ENCODE measurements at regions not wholly inside any gene's neighbourhood (a gene's known extent, or its start where the extent isn't known, plus 50 kb on each side); places are given as distances from the start of the nearest gene placed in this dataset.
"Not testable (repeated sequence)": the region's sequence is repeated elsewhere in the genome, so short reads cannot be mapped to it uniquely, and the experiment has no call there.

- not testable (repeated sequence) for ATAC-seq, DNase-seq
Measured at GRCh38 chr7:3162798-3163197, 119.1 kb upstream of the CARD11 start.

- no peak for DNase-seq
- ATAC-seq = no peak
Measured at GRCh38 chr7:3164380-3164792, 120.7 kb upstream of the CARD11 start.

GRCh38 chr7:3165681-3166580 lies 122.3 kb upstream of the CARD11 start:
- no peak for ATAC-seq
- no peak for DNase-seq

GRCh38 chr7:3167551-3167950 lies 123.9 kb upstream of the CARD11 start:
- no peak for DNase-seq

GRCh38 chr7:3168370-3168769 lies 124.7 kb upstream of the CARD11 start:
- no peak for DNase-seq
- ATAC-seq = no peak

More at GRCh38 chr7:3167551-3167950, 123.9 kb upstream of the CARD11 start:
- no peak for ATAC-seq

GRCh38 chr7:3168869-3169268 lies 125.2 kb upstream of the CARD11 start:
- DNase-seq = no peak
- no peak for ATAC-seq

GRCh38 chr7:3172768-3173280 lies 128.2 kb upstream of the SDK1 start:
- no peak for DNase-seq

GRCh38 chr7:3174515-3175284 lies 126.4 kb upstream of the SDK1 start:
- no peak for ATAC-seq

More at GRCh38 chr7:3172768-3173280, 128.2 kb upstream of the SDK1 start:
- ATAC-seq = no peak

GRCh38 chr7:3175285-3175902 lies 125.7 kb upstream of the SDK1 start:
- no peak for DNase-seq
- ATAC-seq = no peak

More at GRCh38 chr7:3174515-3175284, 126.4 kb upstream of the SDK1 start:
- no peak for DNase-seq

GRCh38 chr7:3176112-3177000 lies 124.7 kb upstream of the SDK1 start:
- DNase-seq = no peak
- no peak for ATAC-seq

- DNase-seq (no peak), ATAC-seq (no peak)
Measured at GRCh38 chr7:3177271-3177670, 123.8 kb upstream of the SDK1 start.

GRCh38 chr7:3179456-3179855 lies 121.6 kb upstream of the SDK1 start:
- DNase-seq = no peak
- no peak for ATAC-seq

GRCh38 chr7:3180604-3181003 lies 120.4 kb upstream of the SDK1 start:
- ATAC-seq (no peak), DNase-seq (no peak)

- DNase-seq, ATAC-seq: not testable (repeated sequence)
Measured at GRCh38 chr7:3182055-3182454, 119.0 kb upstream of the SDK1 start.

- DNase-seq = no peak
- no peak for ATAC-seq
Measured at GRCh38 chr7:3187444-3188040, 113.5 kb upstream of the SDK1 start.

GRCh38 chr7:3188946-3189345 lies 112.1 kb upstream of the SDK1 start:
- ATAC-seq (no peak), DNase-seq (no peak)

GRCh38 chr7:3191548-3191947 lies 109.5 kb upstream of the SDK1 start:
- no peak for ATAC-seq
- no peak for DNase-seq

GRCh38 chr7:3192669-3193068 lies 108.4 kb upstream of the SDK1 start:
- DNase-seq (no peak), ATAC-seq (no peak)

GRCh38 chr7:3193379-3194120 lies 107.5 kb upstream of the SDK1 start:
- no peak for DNase-seq
- no peak for ATAC-seq

GRCh38 chr7:3194501-3195141 lies 106.4 kb upstream of the SDK1 start:
- ATAC-seq (no peak), DNase-seq (no peak)

Measured in stimulated activated naive CD8-positive, alpha-beta T cell treated with anti-CD3 and anti-CD28 coated beads, Interleukin-15, Interleukin-2, amounts not matched to agents 100 U/mL and 50 U/mL, for 24 hours (primary cell).